ENCODE measurements at regions not wholly inside any gene's neighbourhood (a gene's known extent, or its start where the extent isn't known, plus 50 kb on each side); places are given as distances from the start of the nearest gene placed in this dataset.

- TF ChIP-seq, protein P1, sequence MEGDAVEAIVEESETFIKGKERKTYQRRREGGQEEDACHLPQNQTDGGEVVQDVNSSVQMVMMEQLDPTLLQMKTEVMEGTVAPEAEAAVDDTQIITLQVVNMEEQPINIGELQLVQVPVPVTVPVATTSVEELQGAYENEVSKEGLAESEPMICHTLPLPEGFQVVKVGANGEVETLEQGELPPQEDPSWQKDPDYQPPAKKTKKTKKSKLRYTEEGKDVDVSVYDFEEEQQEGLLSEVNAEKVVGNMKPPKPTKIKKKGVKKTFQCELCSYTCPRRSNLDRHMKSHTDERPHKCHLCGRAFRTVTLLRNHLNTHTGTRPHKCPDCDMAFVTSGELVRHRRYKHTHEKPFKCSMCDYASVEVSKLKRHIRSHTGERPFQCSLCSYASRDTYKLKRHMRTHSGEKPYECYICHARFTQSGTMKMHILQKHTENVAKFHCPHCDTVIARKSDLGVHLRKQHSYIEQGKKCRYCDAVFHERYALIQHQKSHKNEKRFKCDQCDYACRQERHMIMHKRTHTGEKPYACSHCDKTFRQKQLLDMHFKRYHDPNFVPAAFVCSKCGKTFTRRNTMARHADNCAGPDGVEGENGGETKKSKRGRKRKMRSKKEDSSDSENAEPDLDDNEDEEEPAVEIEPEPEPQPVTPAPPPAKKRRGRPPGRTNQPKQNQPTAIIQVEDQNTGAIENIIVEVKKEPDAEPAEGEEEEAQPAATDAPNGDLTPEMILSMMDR (IDR thresholded peaks at IDR 0.05; ENCODE audit: borderline replicate concordance) = no peak
- Histone ChIP-seq H3K9me3 (replicated peaks) (no peaks in the 10 kb centered on the region), H3K4me1 (no peaks in the 10 kb centered on the region), H3K27ac (replicated peaks) (no peak overlapping the region), H3K27me3 (ENCODE audit: low read depth) (no peaks in the 10 kb centered on the region), H3K4me3 (no peak overlapping the region), H3K36me3 (no peaks in the 10 kb centered on the region)
- intact Hi-C loops (cut with micrococcal nuclease) = no loop called here
- no peak for DNase-seq
Measured at GRCh38 chr2:138444411-138444810, 57.2 kb upstream of the SPOPL start.

DNA sequence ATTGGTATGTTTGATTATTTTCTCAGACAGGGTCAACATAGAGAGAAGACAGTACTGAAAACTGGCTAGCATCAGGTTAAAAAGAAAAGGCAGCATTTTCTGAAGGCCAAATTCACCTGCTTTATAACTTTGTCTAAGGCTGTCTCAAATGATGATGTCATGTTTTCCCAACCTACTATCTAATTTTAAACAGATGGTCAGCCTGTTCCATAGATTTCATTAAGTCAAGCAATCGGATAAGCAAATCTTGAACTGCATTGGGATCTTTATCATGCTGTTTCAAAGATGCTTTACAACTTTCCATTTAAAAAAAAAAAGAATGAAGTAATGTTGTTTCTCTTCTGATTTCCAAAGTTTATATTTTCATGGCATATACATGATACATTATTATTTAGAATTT lies 56.3 kb upstream of the SPOPL start:
- H3K4me1 ChIP-seq = no peaks in the 10 kb centered on the region
- no peaks in the 10 kb centered on the region for H3K27me3 ChIP-seq (ENCODE audit: low read depth)
- TF ChIP-seq, protein P1 (IDR thresholded peaks at IDR 0.05; ENCODE audit: borderline replicate concordance) = no peak
- H3K4me3 ChIP-seq = no peak overlapping the region
- intact Hi-C loops (cut with micrococcal nuclease) = no loop called here
- no peak for DNase-seq
- H3K9me3 ChIP-seq (replicated peaks) = no peaks in the 10 kb centered on the region
- no peak overlapping the region for H3K27ac ChIP-seq (replicated peaks)
- H3K36me3 ChIP-seq = no peaks in the 10 kb centered on the region

- Histone ChIP-seq H3K36me3 (no peaks in the 10 kb centered on the region), H3K4me3 (no peak overlapping the region), H3K27me3 (ENCODE audit: low read depth) (no peaks in the 10 kb centered on the region), H3K4me1 (no peaks in the 10 kb centered on the region), H3K27ac (replicated peaks) (no peak overlapping the region), H3K9me3 (replicated peaks) (no peaks in the 10 kb centered on the region)
- intact Hi-C loops (cut with micrococcal nuclease) = no loop called here
- TF ChIP-seq, protein P1 (IDR thresholded peaks at IDR 0.05; ENCODE audit: borderline replicate concordance) = no peak
- DNase-seq = no peak
Measured at GRCh38 chr2:138446043-138446442, 55.5 kb upstream of the SPOPL start.

GRCh38 chr2:138447889-138448570 lies 53.5 kb upstream of the SPOPL start:
- Histone ChIP-seq H3K9me3 (replicated peaks) (no peaks in the 10 kb centered on the region), H3K4me1 (no peaks in the 10 kb centered on the region), H3K36me3 (no peaks in the 10 kb centered on the region), H3K4me3 (no peak overlapping the region), H3K27ac (replicated peaks) (no peak overlapping the region), H3K27me3 (ENCODE audit: low read depth) (no peaks in the 10 kb centered on the region)
- DNase-seq = no peak
- TF ChIP-seq, protein P1 (IDR thresholded peaks at IDR 0.05; ENCODE audit: borderline replicate concordance) = no peak
- intact Hi-C loops (cut with micrococcal nuclease) = no loop called here

All from left ventricle myocardium inferior (tissue), 1 donor.